ENCODE measurements at regions not wholly inside any gene's neighbourhood (a gene's known extent, or its start where the extent isn't known, plus 50 kb on each side); places are given as distances from the start of the nearest gene placed in this dataset.
"Not testable (repeated sequence)": the region's sequence is repeated elsewhere in the genome, so short reads cannot be mapped to it uniquely, and the experiment has no call there.

- DNase-seq: not testable (repeated sequence)
These were observed 737.3 kb downstream of the COL12A1 start for GRCh38 chr6:74468552-74468951.

- no peak for DNase-seq
These were observed 738.2 kb downstream of the COL12A1 start for GRCh38 chr6:74467533-74468215.

- DNase-seq: no peak
These were observed 739.3 kb downstream of the COL12A1 start for GRCh38 chr6:74466572-74466971.

- no peak for DNase-seq
These were observed 746.6 kb downstream of the COL12A1 start for GRCh38 chr6:74459260-74459659.

- no peak for DNase-seq
These were observed 747.3 kb downstream of the COL12A1 start for GRCh38 chr6:74458536-74458935.

- DNase-seq: no peak
These were observed 750.1 kb downstream of the COL12A1 start for GRCh38 chr6:74455786-74456185.

GRCh38 chr6:74451953-74452352 is 753.9 kb downstream of the COL12A1 start:
- no peak for DNase-seq

- no peak for DNase-seq
These were observed 752.8 kb downstream of the CD109 start for GRCh38 chr6:74448850-74449249.

- no peak for DNase-seq
These were observed 751.0 kb downstream of the CD109 start for GRCh38 chr6:74447013-74447412.

- DNase-seq: no peak
These were observed 743.3 kb downstream of the CD109 start for GRCh38 chr6:74439123-74439811.

GRCh38 chr6:74438395-74438794 is 742.4 kb downstream of the CD109 start:
- not testable (repeated sequence) for DNase-seq

- no peak for DNase-seq
These were observed 738.2 kb downstream of the CD109 start for GRCh38 chr6:74434171-74434570.

- DNase-seq: no peak
These were observed 736.0 kb downstream of the CD109 start for GRCh38 chr6:74431873-74432580.

GRCh38 chr6:74420221-74420620 is 724.2 kb downstream of the CD109 start:
- no peak for DNase-seq

- no peak for DNase-seq
These were observed 719.1 kb downstream of the CD109 start for GRCh38 chr6:74415056-74415455.

- no peak for DNase-seq
These were observed 714.6 kb downstream of the CD109 start for GRCh38 chr6:74410630-74411029.

- peak in 1 of 2 donors; percentile 2 for DNase-seq
These were observed 713.4 kb downstream of the CD109 start for GRCh38 chr6:74409447-74409846.

GRCh38 chr6:74408844-74409243 is 712.8 kb downstream of the CD109 start:
- no peak for DNase-seq

GRCh38 chr6:74404366-74404765 is 708.4 kb downstream of the CD109 start:
- DNase-seq: no peak

GRCh38 chr6:74402781-74403180 is 706.8 kb downstream of the CD109 start:
- DNase-seq: no peak

GRCh38 chr6:74378437-74378836 is 682.4 kb downstream of the CD109 start:
- DNase-seq: not testable (repeated sequence)

- DNase-seq: no peak
These were observed 673.6 kb downstream of the CD109 start for GRCh38 chr6:74369556-74369993.

- DNase-seq: no peak
These were observed 672.7 kb downstream of the CD109 start for GRCh38 chr6:74368746-74369145.

GRCh38 chr6:74366634-74367033 is 670.6 kb downstream of the CD109 start:
- DNase-seq: no peak

Data from hippocampal formation (tissue), 2 donors.